HG03460 (cell line): ENCODE measurements at regions not wholly inside any gene's neighbourhood (a gene's known extent, or its start where the extent isn't known, plus 50 kb on each side); places are given as distances from the start of the nearest gene placed in this dataset.

Source experiments
- ATAC-seq: cut with Tn5 transposase; IDR thresholded peaks from one replicate; pipeline ENCODE4 v1.9.1; 2021; ENCODE audit not compliant: unreplicated experiment

DNA sequence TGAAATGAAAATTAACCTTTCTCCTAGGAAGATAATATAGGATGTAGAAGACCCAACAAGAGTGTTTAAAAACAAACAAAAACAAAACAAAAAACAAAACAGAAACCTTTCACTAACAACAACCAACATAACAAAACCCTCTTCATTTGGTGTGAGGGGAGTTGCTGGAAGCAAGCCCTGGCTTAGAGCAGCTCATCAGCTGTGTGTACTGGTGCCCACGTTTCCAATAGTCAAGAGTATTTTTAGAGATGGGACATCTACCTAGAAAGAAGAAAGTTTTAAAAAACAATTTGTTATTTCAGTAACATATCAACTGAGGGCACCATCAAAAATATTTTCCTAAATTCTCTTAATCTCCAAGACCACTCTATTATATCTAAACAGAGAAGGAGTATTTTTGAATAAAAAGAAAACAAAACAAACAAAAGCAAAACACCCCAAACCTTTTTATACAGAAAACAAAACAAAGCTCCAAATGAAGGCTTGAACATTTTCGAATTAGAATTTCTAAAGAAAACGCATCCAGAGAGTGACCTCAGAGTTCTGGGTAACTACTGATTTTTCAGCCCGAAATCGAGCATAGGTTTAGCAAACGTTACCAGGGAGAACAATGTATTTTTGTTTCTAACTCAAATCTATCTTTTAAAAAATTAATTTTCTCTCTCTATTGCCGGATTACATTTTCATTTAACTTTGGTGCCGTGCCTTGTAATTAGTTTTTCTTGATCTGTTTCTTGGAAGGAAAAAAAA is 134.6 kb downstream of the INSIG2 start:
- no peak for ATAC-seq

DNA sequence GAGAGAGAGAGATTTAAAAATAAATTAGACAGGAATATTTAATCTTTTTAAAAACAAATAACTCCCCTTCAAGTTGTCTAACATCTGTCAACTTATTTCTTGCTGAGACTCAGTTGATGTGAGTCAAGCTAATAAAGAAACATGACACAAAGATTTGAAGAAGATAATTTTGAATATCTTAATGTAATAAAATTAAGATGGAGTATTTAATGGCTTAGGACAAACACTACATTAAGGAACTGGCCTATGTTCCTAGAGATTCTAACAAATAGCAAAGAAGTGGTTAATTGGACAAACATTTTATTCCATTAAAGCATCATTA is 134.0 kb downstream of the INSIG2 start:
- no peak for ATAC-seq

GRCh38 chr2:118221536-118222272 is 133.4 kb downstream of the INSIG2 start:
- ATAC-seq = peak; percentile 53

DNA sequence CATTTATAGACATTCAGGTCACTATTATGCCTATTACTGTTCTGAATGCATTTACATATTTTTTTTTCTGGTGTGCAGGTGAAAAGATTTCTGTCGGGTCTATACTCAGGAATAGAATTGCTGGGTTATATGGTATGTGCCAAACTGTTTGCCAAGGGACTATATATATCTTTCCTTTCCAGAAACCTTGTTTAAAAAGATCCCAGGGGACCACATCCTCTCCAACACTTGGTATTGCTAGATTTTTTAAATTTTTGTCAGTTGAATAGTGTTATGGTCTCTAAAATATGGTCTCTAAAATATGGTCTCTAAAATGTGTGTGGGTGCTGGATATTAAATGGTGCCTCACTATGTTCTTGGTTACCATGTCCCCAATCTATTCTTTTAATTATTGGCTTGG is 131.3 kb downstream of the INSIG2 start:
- ATAC-seq = no peak

DNA sequence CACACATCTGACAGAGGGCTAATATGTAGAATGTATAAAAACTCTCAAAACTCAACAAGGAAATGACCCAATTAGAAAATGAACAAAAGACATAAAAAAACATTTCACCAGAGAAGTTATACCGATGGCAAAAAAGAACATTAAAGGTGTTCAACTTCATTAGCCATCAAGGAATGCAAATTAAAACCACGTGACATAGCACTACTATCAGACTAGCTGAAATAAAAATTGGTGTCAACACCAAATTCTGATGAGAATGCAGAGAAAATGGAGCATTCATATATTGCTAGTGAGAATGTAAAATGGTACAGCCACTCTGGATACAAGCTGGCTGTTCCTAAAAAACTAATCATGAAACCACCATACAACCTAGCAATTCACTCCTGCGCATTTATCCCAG is 128.0 kb downstream of the INSIG2 start:
- no peak for ATAC-seq

- ATAC-seq = no peak
Measured at GRCh38 chr2:118209727-118210126, 121.5 kb downstream of the INSIG2 start.

GRCh38 chr2:118207889-118208288 is 119.6 kb downstream of the INSIG2 start:
- ATAC-seq = no peak

DNA sequence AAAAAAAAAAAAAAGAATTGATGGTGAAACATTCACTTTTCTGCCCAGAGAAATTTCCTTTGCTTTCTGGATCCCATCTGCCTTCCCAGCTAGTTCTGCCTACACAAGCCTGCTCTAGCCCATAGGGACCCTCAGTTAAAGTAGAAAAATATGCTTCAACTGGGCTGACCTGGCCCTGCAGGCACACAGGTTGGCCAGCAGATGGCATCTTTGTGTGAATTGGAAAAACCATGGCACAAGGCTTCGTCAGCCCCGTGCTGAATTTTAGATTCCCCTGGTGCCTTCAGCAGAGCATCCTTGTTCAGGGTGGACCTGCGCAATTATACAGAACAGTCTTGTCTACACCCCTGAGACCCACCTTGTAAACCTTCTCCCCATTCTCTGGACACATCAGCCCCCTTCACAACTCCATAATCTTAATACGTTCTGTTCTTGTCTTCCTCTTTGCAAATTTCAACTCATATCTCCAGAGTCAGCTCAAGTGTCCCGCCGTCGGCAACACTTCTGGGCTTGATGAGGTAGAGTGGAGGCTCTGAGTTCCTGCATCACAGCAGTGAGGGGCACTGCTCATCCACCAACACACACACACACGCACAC is 114.5 kb downstream of the INSIG2 start:
- no peak for ATAC-seq

DNA sequence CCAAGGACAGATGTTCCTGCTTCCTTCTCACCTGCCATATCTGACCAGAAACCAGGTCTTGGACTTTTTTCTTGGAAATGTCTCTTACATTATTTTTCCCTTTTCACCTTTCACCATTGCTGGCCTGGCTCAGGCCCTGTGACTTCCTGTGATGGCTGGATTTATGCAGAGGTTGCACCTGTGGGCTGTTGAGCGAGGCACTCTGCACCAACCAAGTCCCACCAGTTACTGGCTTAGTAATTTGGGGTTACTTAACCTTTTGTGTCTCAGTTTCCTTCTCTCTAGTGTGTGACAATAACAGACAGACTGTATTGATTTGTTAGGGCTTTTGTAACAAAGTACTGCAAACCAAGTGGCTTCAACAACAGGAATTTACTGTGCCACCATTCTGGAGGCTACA is 110.0 kb downstream of the INSIG2 start:
- no peak for ATAC-seq

GRCh38 chr2:118197011-118197675 is 108.9 kb downstream of the INSIG2 start:
- no peak for ATAC-seq

DNA sequence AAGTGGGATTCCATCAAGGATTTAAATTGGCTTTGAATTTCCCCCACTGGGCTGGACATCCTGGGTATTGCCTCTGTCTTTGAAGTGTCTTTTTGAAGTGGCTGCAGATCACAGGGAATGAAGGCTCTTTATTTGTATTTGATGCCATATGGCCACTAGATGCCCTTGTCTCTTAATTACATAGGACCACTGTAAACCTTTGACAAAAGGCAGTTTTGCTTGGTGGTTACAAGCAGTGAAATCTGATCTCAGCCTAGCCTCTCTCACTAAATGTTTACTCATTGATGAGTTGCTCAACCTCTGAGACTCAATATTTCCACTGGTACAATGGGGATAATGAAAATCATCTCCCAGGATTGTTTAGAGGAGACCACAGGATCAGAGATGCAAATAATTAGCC is 102.2 kb downstream of the INSIG2 start:
- no peak for ATAC-seq

GRCh38 chr2:118186858-118187254 is 98.6 kb downstream of the INSIG2 start:
- ATAC-seq = no peak

DNA sequence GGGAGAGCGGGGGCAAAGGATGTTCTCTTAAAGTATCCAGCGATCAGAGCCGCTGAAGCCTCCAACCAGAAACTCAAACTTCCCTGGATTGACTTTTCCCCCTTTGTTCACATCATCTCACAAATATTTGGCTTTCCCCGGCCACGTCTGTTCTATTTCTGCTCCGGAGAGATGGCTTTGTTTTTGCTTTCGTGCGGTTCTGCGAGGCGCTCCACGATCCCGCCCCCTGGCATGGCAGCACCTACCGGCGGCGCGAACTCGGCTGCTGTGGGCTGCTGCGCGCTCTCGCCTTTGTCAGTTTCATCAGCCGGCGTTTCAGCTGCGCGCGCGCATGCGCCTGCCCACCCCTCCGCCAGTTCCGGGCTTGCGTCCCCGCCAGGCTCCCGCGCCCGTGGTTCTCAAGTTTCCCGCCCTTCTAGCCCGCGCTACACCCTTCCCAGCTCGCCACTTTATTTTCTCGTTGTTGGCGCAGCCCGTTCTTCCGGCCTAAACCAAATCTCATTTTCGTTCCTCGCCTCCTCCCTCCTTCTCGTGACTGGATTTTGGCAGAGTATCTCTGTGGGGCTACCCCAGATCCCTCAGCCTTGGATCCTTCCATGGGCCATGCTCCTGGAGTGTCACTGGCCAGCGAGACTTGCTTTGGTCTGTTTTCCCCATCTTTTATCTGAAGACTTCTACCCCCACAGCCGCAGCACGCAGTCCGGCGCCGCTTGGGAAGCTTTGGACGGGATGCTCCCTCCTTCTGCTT is 98.0 kb downstream of the INSIG2 start:
- peak; percentile 91 for ATAC-seq

DNA sequence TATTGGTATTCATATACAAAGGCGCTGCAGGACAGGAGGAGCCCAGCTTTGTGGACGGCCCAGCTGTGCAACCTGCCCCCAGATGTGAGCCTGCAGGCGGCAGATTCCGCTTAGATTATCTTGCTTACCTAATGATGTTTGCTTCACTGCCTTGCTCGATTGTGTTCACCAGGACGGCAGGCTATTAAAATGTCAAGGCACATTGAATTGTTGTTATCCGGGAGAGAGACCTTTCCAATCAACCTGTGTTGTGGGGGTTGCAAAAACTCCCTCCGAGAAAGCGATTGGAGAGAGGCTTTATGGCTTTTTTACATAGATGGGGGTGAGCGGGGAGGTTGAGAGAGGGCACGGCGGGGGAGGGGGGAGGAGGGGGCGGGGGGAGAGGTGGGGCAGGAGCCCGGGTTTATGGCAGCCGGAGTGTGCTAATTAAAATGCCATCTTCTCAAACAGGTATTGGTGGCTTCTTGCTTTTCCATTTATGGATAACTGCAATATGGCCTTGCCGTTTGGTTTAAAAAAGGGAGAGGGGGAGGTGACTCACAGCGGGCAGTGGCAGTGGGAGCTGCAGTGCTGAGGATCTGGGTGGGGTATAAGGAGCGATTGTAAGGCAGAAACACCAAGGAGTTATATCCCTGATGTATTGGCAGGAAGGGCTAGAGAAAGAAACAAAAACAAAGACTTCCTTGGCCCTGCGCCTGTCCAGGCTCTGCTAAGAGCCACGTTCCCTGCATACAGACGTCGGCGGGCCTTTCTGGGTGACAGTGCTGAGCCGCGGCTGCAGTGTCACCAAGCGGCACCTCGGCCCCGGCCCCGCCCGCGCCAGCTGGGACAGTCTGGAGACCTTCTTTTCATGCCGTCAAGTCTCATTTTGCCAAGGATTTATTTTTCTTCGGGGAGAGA is 97.2 kb downstream of the INSIG2 start:
- peak; percentile 79 for ATAC-seq

DNA sequence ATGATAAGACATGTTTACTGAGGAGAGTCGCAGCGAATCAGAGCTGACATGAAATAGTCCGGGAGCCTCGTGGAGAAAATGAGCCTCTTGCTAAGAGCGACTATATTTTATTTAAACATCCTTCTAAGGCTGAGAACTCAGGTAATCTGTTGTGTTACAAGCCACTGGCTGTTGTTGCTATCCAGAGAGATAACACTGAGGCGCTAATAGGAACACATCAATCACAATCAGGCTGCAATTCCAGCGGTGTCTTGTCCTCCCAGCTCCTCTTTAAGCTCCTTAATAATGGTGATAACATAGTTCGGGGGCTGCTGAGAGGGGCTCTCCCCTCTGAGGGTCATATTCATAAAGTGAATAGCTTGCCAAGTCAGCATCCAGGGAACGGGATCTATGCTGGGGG is 95.1 kb downstream of the INSIG2 start:
- ATAC-seq = no peak

DNA sequence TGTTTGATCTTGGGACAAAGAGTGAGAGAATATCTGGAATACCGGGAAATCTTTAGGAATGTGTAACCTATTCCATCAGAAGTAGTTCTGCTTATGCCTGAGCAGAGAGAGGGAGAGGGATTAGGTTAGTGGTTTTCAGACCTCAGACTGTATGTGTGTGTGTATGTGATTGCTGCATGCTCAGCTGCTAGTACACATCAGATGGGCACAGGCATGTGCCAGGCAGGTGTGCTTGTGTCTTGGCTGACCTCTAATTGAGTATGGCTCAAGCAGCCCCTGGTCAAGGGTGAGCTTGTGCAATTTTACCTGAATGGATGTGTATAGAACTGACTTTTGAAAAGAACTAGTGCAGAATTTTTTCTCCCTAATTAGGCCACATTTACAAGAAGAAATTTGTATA is 91.2 kb downstream of the INSIG2 start:
- no peak for ATAC-seq

DNA sequence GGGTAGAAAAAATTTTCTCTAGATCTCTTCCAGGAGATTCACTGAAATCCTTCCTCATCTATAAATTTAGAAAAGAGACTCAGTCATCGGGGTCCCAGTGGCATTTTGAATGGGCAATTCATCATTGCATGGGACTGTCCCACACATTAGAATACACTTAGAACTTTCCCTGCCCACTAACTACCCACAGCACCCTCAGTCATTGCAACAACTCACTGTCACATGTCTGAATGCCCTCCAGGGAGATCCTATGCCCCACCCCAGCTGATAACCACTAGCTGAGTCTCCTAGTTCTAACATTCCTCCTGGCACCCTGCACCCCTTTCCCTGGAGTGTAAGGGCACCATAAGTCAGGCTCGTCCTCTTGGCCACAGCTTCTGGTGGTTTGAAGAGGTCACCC is 89.6 kb downstream of the INSIG2 start:
- no peak for ATAC-seq

DNA sequence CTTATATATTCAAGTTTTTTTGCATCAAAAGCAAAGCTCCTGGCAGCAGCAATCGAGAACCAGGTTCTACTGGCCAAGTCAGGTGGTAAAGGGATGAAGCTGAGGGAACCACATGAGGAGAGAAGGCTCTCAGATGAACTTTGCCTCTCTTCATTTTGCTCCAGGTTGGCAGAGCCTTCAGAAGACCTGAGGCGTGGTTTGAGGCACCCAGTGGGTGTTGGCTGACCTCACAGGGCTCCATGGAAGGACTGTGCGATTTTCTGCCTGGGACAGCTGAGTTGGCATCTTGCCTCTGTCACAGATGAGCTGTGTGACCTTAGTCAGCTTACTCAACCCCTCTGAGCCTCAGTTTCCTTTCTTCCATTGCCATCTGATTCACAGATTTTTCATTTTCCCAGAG is 89.0 kb downstream of the INSIG2 start:
- no peak for ATAC-seq

DNA sequence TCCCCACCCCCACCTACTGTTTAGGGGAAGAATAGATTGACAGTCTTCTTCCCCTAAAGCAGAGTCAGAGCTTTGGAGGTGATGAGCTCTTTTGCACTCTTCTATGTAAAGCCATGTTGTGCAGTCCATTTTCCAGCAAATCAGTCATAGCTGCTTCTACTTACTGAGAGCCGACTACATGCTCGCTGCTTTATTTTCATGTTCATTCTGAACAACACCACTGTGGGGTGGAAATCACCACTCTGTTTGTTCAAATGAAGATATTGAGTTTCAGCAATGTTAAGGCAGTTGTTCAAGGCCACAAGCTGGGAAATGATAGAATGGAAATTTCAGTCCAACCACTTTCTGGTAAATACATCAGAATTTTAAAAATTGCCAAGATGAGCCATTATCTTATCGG is 88.3 kb downstream of the INSIG2 start:
- ATAC-seq = no peak

DNA sequence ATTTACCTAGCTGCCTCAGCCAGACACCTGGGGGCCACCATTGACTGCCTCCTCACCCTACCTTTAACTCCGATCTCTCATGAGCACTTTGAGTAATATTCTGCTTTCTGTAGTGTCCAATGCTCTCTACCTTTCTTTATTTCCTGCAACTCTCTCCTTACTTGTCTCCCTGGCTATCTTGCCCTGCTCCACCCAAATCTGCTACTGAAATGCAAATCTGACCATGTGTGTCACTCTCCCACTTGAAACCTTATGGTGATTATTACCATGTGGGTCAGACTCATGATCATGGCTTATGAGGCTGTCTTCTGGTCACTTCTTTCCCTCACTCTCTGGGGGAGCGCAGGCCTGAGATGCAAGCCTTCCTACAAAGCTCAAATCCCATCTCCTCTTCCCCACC is 83.3 kb downstream of the INSIG2 start:
- ATAC-seq = no peak
